Prostate gland (tissue), 2 donors: ENCODE measurements at regions not wholly inside any gene's neighbourhood (a gene's known extent, or its start where the extent isn't known, plus 50 kb on each side); places are given as distances from the start of the nearest gene placed in this dataset.

Source experiments
- DNase-seq: peaks from one replicate; pipeline ENCODE4 v3.0.0-alpha.2; 2019; ENCODE audit warnings: low spot score
- H3K27ac ChIP-seq, 2 donors: fragments of 200-600 bp; sonication (generic); 2 replicates each; pipeline ENCODE4 v1.5.1; 2017 to 2019
- H3K27me3 ChIP-seq: fragments of 200-600 bp; sonication (generic); replicated peaks from 2 replicates; pipeline ENCODE4 v1.5.1; 2019; ENCODE audit not compliant: insufficient read depth
- H3K36me3 ChIP-seq, 2 donors: fragments of 200-600 bp; sonication (generic); 1 replicate in 1 of 2; 2 replicates in 1 of 2; pipeline versions ENCODE4 v1.5.1 to v1.8.1; 2017 to 2019
- H3K4me1 ChIP-seq: fragments of 200-600 bp; sonication (generic); replicated peaks from 2 replicates; pipeline ENCODE4 v1.5.1; 2019
- H3K4me3 ChIP-seq, 2 donors: fragments of 200-600 bp; sonication (generic); 2 replicates each; pipeline ENCODE4 v1.5.1; 2017 to 2019
- H3K9me3 ChIP-seq: fragments of 200-600 bp; sonication (generic); 2 replicates; pipeline ENCODE4 v1.5.1; 2017
- POLR2A ChIP-seq: fragments of 450-650 bp; IDR thresholded peaks from one replicate; pipeline ENCODE4 v1.6.1; 2016; ENCODE audit warnings: antibody characterized with exemption, mild to moderate bottlenecking
- POLR2AphosphoS5 ChIP-seq: sonication (generic); formaldehyde crosslinking; IDR thresholded peaks from one replicate; pipeline ENCODE4 v1.6.1; 2017; ENCODE audit warnings: antibody characterized with exemption
- WGBS: methylation state at CpG from one replicate; pipeline ENCODE4 v1.1.5; 2018; 5-methylcytosine and 5-hydroxymethylcytosine counted together
- intact Hi-C: fragments of 100-400 bp; cut with DNase I; formaldehyde crosslinking; loops from one replicate; pipeline ENCODE4 v1.14.2; 2022
- TF ChIP-seq, protein P1 (sequence below), 4 experiments: fragments of 200-600 bp in 2 of 4; fragments of 450-650 bp in 2 of 4; sonication (generic) in 2 of 4; IDR thresholded peaks; 1 replicate in 3 of 4; 2 replicates in 1 of 4; pipeline ENCODE4 v1.5.1; 2016 to 2019; ENCODE audit warnings: antibody characterized with exemption in 4 of 4, mild to moderate bottlenecking in 2 of 4, moderate library complexity in 2 of 4

- Histone ChIP-seq H3K27me3 (no peaks in the 10 kb centered on the region), H3K9me3 (no peaks in the 10 kb centered on the region), H3K4me1 (no peaks in the 10 kb centered on the region), H3K27ac (no peak overlapping the region), H3K36me3 (no peaks in the 10 kb centered on the region), H3K4me3 (no peak overlapping the region)
- DNase-seq, result no peak
- TF ChIP-seq, protein P1, sequence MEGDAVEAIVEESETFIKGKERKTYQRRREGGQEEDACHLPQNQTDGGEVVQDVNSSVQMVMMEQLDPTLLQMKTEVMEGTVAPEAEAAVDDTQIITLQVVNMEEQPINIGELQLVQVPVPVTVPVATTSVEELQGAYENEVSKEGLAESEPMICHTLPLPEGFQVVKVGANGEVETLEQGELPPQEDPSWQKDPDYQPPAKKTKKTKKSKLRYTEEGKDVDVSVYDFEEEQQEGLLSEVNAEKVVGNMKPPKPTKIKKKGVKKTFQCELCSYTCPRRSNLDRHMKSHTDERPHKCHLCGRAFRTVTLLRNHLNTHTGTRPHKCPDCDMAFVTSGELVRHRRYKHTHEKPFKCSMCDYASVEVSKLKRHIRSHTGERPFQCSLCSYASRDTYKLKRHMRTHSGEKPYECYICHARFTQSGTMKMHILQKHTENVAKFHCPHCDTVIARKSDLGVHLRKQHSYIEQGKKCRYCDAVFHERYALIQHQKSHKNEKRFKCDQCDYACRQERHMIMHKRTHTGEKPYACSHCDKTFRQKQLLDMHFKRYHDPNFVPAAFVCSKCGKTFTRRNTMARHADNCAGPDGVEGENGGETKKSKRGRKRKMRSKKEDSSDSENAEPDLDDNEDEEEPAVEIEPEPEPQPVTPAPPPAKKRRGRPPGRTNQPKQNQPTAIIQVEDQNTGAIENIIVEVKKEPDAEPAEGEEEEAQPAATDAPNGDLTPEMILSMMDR (IDR thresholded peaks at IDR 0.05), result no peak
- TF ChIP-seq POLR2A, result no peak
- TF ChIP-seq POLR2AphosphoS5, result no peak
- intact Hi-C loops, result no loop called here
These were observed 56.8 kb upstream of the SPAG16 start for GRCh38 chr2:213227458-213227857.

DNA sequence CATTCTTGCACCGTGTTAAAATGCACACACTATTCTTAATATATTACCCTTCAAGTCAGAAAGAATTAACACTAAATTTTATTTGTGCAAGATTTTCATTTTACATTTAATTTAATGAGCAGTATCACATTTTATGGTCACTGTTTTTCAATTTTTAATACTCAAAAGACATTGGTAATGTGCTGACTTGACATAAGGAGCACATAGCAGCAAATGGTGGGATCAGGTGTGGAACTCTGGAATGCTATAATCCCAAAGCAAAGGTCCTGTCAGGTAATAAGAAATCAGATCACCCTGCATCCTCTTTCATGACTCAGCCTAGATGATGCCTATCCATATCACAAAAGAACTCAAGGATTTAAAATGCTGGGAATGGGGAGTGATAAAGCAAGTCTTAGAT lies 55.6 kb upstream of the SPAG16 start:
- Histone ChIP-seq H3K27ac (no peak overlapping the region), H3K4me3 (no peak overlapping the region), H3K36me3 (no peaks in the 10 kb centered on the region), H3K27me3 (no peaks in the 10 kb centered on the region), H3K9me3 (no peaks in the 10 kb centered on the region), H3K4me1 (no peaks in the 10 kb centered on the region)
- DNase-seq, result no peak
- TF ChIP-seq, protein P1 (IDR thresholded peaks at IDR 0.05), result no peak
- TF ChIP-seq POLR2A, result no peak
- no peak for TF ChIP-seq POLR2AphosphoS5
- intact Hi-C loops, result no loop called here
- 91% methylated on average over 1 of the region's 1 CpG for WGBS

- intact Hi-C loops, result no loop called here
- Histone ChIP-seq H3K9me3 (no peaks in the 10 kb centered on the region), H3K36me3 (no peaks in the 10 kb centered on the region), H3K4me3 (no peak overlapping the region), H3K4me1 (no peaks in the 10 kb centered on the region), H3K27ac (no peak overlapping the region), H3K27me3 (no peaks in the 10 kb centered on the region)
- TF ChIP-seq, protein P1 (IDR thresholded peaks at IDR 0.05), result no peak
- TF ChIP-seq POLR2AphosphoS5, result no peak
- no peak for TF ChIP-seq POLR2A
- 76% methylated on average over 8 of the region's 8 CpGs for WGBS
- no peak for DNase-seq
These were observed 54.5 kb upstream of the SPAG16 start for GRCh38 chr2:213229814-213230213.

GRCh38 chr2:213231966-213232365 lies 52.3 kb upstream of the SPAG16 start:
- no peaks in the 10 kb centered on the region for H3K36me3 ChIP-seq
- H3K9me3 ChIP-seq, result no peaks in the 10 kb centered on the region
- intact Hi-C loops, result no loop called here
- H3K27ac ChIP-seq, result no peak overlapping the region
- H3K4me1 ChIP-seq, result no peaks in the 10 kb centered on the region
- TF ChIP-seq, protein P1 (IDR thresholded peaks at IDR 0.05), result no peak
- no peak for TF ChIP-seq POLR2AphosphoS5
- no peak for TF ChIP-seq POLR2A
- WGBS, result 90% methylated on average over 1 of the region's 1 CpG
- DNase-seq, result no peak
- H3K4me3 ChIP-seq, result no peak overlapping the region
- H3K27me3 ChIP-seq, result no peaks in the 10 kb centered on the region

- intact Hi-C loops, result no loop called here
- Histone ChIP-seq H3K27me3 (no peaks in the 10 kb centered on the region), H3K27ac (no peak overlapping the region), H3K36me3 (no peaks in the 10 kb centered on the region), H3K9me3 (no peaks in the 10 kb centered on the region), H3K4me1 (no peaks in the 10 kb centered on the region), H3K4me3 (no peak overlapping the region)
- WGBS, result 35% methylated on average over 8 of the region's 8 CpGs
- TF ChIP-seq, protein P1 (IDR thresholded peaks at IDR 0.05), result no peak
- TF ChIP-seq POLR2AphosphoS5, result no peak
- no peak for TF ChIP-seq POLR2A
- DNase-seq, result no peak
These were observed 51.4 kb upstream of the SPAG16 start for GRCh38 chr2:213232649-213233437.
